HG03378 (cell line): ENCODE measurements at regions not wholly inside any gene's neighbourhood (a gene's known extent, or its start where the extent isn't known, plus 50 kb on each side); places are given as distances from the start of the nearest gene placed in this dataset.
"Not testable (repeated sequence)": the region's sequence is repeated elsewhere in the genome, so short reads cannot be mapped to it uniquely, and the experiment has no call there.

Experiments used
- ATAC-seq: cut with Tn5 transposase; IDR thresholded peaks from one replicate; pipeline ENCODE4 v1.9.1; 2021; ENCODE audit warnings: mild to moderate bottlenecking, moderate library complexity; ENCODE audit not compliant: unreplicated experiment

DNA sequence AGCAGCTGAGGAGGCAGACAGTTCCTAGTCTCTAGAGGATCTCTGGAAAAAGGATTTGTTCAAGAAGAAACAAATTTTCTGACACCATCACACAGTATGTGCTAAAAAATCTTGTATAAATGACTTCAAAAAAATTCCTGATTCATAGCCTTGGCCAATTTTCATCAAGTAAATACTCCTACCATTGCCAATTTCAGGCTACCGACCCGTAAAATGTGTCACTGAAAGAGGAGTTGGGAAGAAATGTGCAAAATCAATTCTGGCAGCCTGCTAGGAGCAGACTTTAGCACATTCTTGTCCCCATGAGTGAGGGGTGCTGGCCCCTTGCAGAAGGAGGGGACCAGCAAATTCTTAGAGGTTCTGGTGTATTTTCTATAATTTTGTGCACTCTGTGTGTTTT lies 109.4 kb downstream of the TMEM30B start:
- ATAC-seq: no peak

DNA sequence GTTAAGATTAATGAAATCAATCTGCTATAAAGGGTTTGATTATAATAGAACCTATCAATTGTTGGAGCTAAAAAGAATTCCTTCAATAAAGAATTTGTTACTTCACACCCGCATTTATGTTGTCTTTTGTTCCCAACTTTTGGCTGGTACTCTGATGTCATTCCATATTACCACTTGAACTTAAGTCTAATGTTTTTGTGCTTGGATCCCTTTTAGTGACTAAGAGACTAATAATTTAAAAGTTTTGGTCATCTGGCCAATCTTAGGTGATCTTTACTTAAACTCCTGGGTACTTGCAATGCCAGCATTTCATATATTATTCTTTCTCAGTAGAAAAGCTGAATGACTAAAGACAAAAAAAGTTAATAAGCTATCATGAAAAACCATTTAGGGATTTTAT lies 113.0 kb downstream of the TMEM30B start:
- ATAC-seq: no peak

GRCh38 chr14:61167642-61168041 lies 113.5 kb downstream of the TMEM30B start:
- no peak for ATAC-seq

- ATAC-seq: no peak
Observed at GRCh38 chr14:61160798-61161197, 120.3 kb downstream of the TMEM30B start.

DNA sequence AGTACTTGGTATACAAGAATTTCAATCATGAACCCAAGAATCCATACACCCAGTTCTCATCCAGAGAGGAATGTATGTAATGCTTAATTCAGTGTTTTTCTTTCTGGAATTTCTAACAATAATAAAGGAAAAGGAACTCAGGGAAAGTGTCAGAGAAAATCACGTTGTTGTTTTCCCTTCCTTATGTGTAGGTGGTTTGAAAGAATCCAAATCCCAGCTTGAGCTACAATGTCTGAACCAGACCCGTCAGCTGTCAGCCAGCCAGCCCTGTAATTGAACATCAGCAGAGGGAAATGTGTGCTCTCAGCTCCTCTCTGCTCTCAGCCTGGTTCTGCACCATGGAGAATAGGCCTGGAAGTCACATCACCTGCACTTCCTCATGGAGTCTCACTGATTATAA lies 126.5 kb downstream of the TMEM30B start:
- no peak for ATAC-seq

DNA sequence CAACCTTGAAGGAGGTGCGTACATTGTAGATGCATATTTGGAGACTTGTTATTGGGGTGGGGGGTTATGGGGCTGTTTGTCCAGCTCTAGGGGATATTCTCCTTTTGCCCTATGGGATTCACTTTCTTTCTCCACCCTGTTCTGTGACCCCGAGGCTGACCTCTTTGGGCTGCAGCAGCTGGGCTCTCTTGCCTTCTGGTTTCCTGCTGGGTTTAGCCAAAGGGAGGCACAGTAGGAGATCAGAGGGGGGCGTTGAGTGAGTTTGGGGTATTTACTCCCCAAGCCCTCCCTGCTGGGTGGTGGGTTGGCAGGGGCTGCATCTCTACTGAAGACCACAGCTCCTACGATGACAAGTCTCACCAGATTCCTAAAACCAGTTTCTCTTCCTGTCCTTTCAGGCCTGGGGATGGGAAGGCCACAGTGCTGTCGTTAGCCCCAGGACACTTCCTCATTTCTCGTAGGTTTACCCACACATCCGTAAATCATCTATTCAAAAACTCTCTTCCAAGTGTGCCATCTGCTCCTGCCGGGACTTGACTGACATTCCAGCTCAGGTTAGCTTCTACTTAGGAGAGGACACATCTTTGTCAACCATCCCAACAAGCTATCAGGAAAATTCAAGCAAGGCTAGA lies 127.1 kb downstream of the TMEM30B start:
- no peak for ATAC-seq

DNA sequence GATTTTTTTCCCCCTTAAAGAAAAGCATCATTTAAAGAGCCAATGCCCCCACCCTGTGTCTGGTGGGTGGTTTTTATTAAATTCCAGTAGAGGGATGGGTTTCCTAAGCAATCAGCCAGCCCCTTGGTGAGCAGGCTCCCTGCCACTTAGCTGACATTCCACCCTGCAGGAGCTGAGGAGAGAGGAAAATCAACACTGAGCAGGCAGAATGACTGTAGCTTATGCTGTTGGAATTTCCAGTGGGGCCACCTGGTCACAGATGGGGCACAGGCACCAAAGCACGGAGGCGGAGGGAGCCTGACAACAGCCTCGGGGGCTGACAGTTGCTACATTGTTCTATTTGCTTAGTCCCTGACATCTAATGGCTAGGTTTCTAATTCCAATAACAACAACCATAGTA lies 127.7 kb downstream of the TMEM30B start:
- ATAC-seq: no peak

GRCh38 chr14:61152851-61153364 lies 128.2 kb downstream of the TMEM30B start:
- no peak for ATAC-seq

- no peak for ATAC-seq
Observed at GRCh38 chr14:61151251-61151650, 129.9 kb downstream of the TMEM30B start.

DNA sequence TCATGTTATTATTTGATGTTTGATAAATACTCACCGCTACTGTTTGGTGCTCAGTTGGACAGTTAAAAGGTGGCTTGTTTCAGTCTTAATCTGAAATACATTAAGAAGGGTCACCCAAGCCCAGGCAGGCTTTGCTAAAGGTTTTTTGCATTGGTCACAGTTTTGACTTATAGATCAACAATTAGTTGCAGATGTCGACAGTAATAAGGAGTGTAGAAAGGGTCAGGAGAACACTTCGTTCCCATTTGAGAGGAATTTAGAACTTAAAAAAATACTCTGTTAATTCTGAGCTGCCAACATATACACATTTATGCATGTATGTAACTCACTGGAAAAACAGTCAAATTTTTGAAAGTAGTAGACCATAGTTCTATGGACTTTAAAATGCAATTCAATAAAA lies 130.3 kb downstream of the TMEM30B start:
- ATAC-seq: no peak

- ATAC-seq: no peak
Observed at GRCh38 chr14:61149896-61150295, 131.2 kb downstream of the TMEM30B start.

DNA sequence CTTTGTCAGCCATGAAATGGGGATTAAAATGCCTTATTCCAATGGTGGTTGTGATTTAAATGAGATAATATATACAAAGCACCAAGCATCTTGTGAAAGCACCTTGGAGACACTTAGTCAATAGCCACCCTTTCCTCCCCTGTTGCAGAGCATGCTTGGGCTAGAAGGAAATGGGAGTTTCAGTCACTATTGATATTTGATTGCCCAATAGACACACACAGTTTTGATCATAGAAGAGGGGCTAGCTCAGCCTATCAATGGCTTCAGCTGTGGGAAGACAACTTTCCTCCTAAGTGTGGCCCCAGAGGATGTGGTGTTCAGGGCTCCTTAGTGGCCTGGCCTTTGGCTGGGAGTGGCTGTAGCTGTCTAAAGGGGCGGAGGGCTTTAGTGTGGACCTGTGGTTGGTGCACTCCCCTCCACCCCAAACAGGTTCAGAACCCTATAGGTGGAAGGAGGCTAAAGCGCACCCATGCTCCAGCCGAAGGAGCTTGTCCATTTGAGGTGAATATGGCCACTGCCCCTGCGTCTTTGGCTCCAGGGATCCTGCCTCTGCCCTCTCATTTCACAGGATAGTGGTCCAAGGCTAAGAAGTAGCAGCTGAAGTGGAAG lies 132.3 kb downstream of the TMEM30B start:
- ATAC-seq: no peak

DNA sequence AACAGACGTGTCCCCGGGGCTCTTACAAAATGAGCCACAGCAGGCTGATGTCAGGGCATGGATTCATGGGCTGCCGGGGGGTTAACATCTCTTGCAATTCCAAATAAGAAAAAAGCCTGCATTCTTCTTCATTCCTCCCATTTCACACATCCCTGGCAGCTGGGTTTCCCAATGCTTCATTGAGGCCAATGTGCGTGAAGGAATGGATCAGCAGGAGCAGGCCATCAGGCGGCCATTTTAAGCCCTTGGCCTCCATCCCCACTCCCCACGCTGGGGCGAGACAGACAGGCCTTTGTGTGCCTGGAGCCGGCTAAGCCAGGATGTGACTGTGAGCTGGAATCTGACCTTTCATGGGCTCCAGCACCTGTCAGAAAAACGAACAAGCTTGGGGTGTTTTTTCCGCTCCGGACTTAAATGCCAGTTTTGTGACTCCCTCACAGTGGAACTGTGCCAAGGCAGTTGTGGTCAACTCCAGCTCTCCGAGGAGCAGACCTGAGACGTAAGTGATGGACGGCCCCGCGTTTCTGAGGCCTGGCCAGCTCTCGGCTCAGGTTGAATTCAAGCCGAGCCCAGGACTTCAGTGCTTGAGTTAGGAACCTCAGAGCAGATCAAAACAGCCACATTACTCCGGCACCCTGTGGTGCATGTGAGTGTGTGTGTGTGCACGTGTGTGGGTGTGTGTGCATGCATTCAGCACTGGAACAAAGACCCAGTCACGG lies 133.1 kb downstream of the TMEM30B start:
- no peak for ATAC-seq

DNA sequence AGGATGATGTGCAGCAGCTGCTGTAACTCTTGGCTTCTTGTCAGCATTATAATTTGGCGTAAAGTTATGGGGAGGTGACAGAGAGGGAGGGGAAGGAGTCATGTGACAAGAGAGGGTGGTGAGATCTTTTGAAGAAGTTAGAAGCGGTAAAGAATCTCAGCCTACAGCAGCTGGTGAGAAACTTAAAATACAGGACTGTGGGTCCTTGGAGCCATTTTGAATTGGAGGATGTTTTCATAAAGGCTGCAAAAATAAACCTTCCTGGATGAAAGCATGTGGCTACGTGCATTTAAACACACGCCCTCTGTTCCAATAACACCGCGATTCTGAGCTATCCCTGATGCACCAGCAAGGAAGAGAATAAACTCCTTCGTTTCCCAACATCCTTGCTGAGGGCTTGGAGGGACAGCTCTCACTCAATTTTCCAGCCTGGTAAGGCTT lies 133.7 kb downstream of the TMEM30B start:
- ATAC-seq: no peak

DNA sequence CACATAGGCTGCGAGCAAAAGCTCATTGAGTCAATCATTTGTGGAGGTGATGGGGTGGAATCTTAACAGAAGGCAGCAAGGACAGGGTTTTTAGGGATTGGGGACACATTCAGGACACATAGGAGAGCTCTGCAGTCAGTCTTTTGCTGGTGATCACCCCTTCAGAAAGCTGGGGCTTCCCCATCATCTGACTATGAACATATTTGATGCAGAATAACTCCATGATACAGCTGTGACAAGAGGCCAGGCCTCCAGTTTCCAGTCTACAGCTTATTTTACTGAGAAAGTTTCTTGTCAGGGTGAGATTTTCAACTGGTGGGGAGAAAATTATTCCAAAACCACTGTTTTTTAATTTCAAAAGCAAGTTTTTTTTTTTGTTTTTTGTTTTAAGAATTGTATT lies 134.2 kb downstream of the TMEM30B start:
- no peak for ATAC-seq

DNA sequence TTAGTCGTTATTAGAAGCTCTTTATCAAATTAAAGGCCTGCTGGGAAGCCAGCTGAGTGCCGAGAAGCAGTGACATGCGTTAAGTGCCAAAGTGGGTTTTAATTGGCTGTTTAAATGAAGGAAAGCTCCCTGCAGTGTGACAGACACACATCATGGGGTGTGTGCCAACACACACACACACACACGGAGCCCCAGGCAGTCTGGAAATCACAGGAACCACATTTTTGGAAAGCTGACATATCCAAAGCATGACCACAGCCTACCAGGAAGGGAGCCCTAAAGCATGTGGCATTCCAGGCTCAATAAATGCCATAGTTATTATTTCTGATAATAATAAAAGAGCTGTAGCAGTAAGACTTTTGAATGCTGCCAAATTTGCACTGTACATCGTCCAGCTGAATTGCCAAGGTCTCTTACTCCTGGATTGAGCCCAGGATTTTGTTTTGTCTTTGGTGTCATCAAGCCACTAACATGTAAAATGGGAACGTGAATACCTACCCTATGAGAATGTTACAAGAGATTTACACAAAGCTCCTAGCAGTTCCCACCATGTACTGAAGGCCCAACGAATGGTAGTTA lies 135.1 kb downstream of the TMEM30B start:
- ATAC-seq: no peak

DNA sequence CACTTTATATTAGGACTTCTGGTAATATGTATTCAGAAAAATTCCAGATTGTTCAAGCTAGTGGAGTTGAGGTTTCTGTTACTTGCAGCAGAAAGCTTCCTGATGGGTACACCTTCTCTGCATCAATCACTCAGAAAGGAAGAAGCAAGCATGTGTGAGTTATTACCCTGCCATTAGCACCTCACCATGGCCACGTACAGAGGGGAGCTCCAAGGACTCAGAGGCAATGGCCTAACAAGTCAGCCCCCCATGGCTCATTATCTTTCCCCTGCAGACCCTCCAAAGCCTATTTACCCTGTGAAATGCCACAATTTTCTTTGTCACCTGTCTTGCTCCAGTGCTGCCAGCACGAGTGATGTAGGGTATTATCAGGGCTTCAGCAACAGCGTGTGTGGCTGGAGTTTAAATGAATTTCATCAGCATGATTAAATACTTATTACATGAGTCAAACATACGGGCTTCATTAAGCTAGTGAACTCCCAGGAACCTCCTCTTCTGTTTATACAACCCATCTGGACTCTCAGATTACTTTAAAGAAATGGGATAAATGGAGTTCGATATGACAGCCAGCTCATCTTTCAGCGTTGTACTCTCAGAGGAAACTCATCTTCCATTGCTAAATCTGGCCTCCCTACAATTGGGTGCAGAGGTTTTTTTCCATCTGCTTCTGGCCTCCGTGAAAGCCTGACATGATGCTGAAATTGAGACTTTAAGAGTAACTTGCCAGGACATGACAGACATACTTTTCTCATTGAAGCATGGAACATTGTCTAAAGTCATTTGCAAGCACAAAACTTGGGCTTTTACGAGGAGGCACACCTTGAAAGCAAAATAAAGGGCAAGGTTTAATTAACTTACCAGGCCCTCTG lies 135.9 kb downstream of the TMEM30B start:
- ATAC-seq: no peak

DNA sequence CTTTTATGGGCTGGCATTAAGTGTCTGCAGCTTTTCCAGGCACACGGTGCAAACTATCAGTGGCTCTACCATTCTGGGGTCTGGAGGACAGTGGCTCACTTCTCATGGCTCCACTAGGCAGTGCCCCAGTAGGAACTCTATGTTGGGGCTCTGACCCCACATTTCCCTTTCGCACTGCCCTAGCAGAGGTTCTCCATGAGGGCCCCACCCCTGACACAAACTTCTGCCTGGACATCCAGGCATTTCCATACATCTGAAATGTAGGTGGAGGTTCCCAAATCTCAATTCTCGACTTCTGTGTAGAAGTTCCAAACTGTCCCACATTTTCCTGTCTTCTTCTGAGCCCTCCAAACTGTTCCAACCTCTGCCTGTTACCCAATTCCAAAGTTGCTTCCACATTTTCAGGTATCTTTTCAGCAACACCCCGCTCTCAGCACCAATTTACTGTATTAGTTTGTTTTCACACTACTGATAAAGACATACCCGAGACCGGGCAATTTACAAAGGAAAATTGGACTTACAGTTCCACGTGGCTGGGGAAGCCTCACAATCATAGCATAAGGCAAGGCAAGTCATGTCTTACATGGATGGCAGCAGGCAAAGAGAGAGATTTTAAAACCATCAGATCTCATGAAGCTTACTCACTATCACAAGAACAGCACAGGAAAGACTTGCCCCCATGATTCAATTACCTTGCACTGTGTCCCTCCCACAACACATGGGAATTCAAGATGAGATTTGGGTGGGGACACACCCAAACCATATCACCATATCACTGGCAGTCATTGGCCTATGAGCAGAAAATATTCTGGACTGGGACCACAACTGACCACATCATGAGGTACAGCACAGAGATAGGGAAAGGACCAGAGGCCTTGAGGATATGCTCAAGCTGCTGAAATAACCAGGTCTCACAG lies 136.8 kb downstream of the TMEM30B start:
- ATAC-seq: not testable (repeated sequence)

GRCh38 chr14:61140872-61141271 lies 140.3 kb downstream of the TMEM30B start:
- no peak for ATAC-seq

- ATAC-seq: no peak
Observed at GRCh38 chr14:61140271-61140670, 140.9 kb downstream of the TMEM30B start.
